H9 (cell line): ENCODE measurements at regions not wholly inside any gene's neighbourhood (a gene's known extent, or its start where the extent isn't known, plus 50 kb on each side); places are given as distances from the start of the nearest gene placed in this dataset.

Source experiments
- DNase-seq: peaks from one replicate; pipeline ENCODE4 v3.0.0-alpha.2; 2017
- H2AFZ ChIP-seq: one replicate; pipeline ENCODE4 v1.6.1; 2013; ENCODE audit warnings: mild to moderate bottlenecking, low read length, control low read depth, moderate library complexity
- H2AK5ac ChIP-seq: 2 replicates; pipeline ENCODE4 v1.6.1; 2013; ENCODE audit warnings: low read length, control low read depth, mixed read lengths; ENCODE audit not compliant: insufficient read length
- H2BK120ac ChIP-seq: one replicate; pipeline ENCODE4 v1.6.1; 2013; ENCODE audit warnings: low read depth, mild to moderate bottlenecking, low read length, control low read depth, inconsistent platforms; ENCODE audit not compliant: poor library complexity, severe bottlenecking
- H2BK12ac ChIP-seq: 2 replicates; pipeline ENCODE4 v1.6.1; 2013; ENCODE audit warnings: low read length, control low read depth, mixed read lengths, low read depth; ENCODE audit not compliant: insufficient read length
- H2BK15ac ChIP-seq: 2 replicates; pipeline ENCODE4 v1.6.1; 2013; ENCODE audit warnings: low read depth, low read length, control low read depth
- H2BK20ac ChIP-seq: one replicate; pipeline ENCODE4 v1.6.1; 2013; ENCODE audit warnings: low read depth, mild to moderate bottlenecking, low read length, control low read depth, inconsistent platforms; ENCODE audit not compliant: poor library complexity, severe bottlenecking
- H2BK5ac ChIP-seq: 2 replicates; pipeline ENCODE4 v1.6.1; 2013; ENCODE audit warnings: low read length, control low read depth, mixed read lengths; ENCODE audit not compliant: insufficient read length
- H3K14ac ChIP-seq: 2 replicates; pipeline ENCODE4 v1.6.1; 2013; ENCODE audit warnings: low read length, control low read depth; ENCODE audit not compliant: insufficient read depth
- H3K18ac ChIP-seq: 2 replicates; pipeline ENCODE4 v1.6.1; 2013; ENCODE audit warnings: low read depth, mild to moderate bottlenecking, mixed read lengths, low read length, control low read depth; ENCODE audit not compliant: insufficient read length
- H3K23ac ChIP-seq: 2 replicates; pipeline ENCODE4 v1.6.1; 2013; ENCODE audit warnings: low read length, control low read depth, mixed read lengths, low read depth; ENCODE audit not compliant: insufficient read length
- H3K23me2 ChIP-seq: 2 replicates; pipeline ENCODE4 v1.6.1; 2013; ENCODE audit warnings: low read depth, mild to moderate bottlenecking, mixed read lengths, low read length, control low read depth; ENCODE audit not compliant: insufficient read length, poor library complexity, severe bottlenecking
- H3K27ac ChIP-seq: 2 replicates; pipeline ENCODE4 v1.5.1; 2013; ENCODE audit warnings: low read length, control low read depth, mixed read lengths, low read depth; ENCODE audit not compliant: insufficient read length
- H3K27me3 ChIP-seq: 2 replicates; pipeline ENCODE4 v1.6.1; 2013; ENCODE audit warnings: low read length, control low read depth, inconsistent platforms; ENCODE audit not compliant: insufficient read depth
- H3K4ac ChIP-seq: 2 replicates; pipeline ENCODE4 v1.6.1; 2013; ENCODE audit warnings: low read depth, mild to moderate bottlenecking, control low read depth, inconsistent platforms, low read length, moderate library complexity
- H3K4me1 ChIP-seq: 2 replicates; pipeline ENCODE4 v1.6.1; 2013; ENCODE audit warnings: low read length, control low read depth, inconsistent platforms; ENCODE audit not compliant: insufficient read depth
- H3K4me2 ChIP-seq: 2 replicates; pipeline ENCODE4 v1.6.1; 2013; ENCODE audit warnings: low read length, control low read depth, mixed read lengths; ENCODE audit not compliant: insufficient read length, insufficient read depth
- H3K56ac ChIP-seq: 2 replicates; pipeline ENCODE4 v1.6.1; 2013; ENCODE audit warnings: low read depth, mild to moderate bottlenecking, mixed read lengths, low read length, control low read depth; ENCODE audit not compliant: insufficient read length
- H3K79me1 ChIP-seq: 2 replicates; pipeline ENCODE4 v1.6.1; 2013; ENCODE audit warnings: low read depth, mild to moderate bottlenecking, moderate library complexity, low read length, control low read depth, inconsistent platforms; ENCODE audit not compliant: insufficient read depth, poor library complexity, severe bottlenecking
- H3K79me2 ChIP-seq: 2 replicates; pipeline ENCODE4 v1.6.1; 2013; ENCODE audit warnings: low read length, control low read depth, inconsistent platforms; ENCODE audit not compliant: insufficient read depth
- H3K9ac ChIP-seq: 2 replicates; pipeline ENCODE4 v1.6.1; 2013; ENCODE audit warnings: low read length, control low read depth, mixed read lengths; ENCODE audit not compliant: insufficient read length; ENCODE audit errors: extremely low read depth
- H3K9me3 ChIP-seq: one replicate; pipeline ENCODE4 v1.6.1; 2013; ENCODE audit warnings: low read depth, low read length, inconsistent platforms; ENCODE audit not compliant: control insufficient read depth
- H3T11ph ChIP-seq: one replicate; pipeline ENCODE4 v1.6.1; 2013; ENCODE audit warnings: mild to moderate bottlenecking, low read length, control low read depth, inconsistent platforms
- H4K20me1 ChIP-seq: one replicate; pipeline ENCODE4 v1.6.1; 2013; ENCODE audit not compliant: control insufficient read depth, insufficient read length, insufficient read depth
- H4K5ac ChIP-seq: 2 replicates; pipeline ENCODE4 v1.6.1; 2013; ENCODE audit warnings: low read depth, mild to moderate bottlenecking, mixed read lengths, low read length, control low read depth; ENCODE audit not compliant: insufficient read length
- H4K8ac ChIP-seq: replicated peaks from 2 replicates; pipeline ENCODE4 v1.6.1; 2013; ENCODE audit warnings: low read length, control low read depth, mixed read lengths, low read depth; ENCODE audit not compliant: insufficient read length
- H4K91ac ChIP-seq: 2 replicates; pipeline ENCODE4 v1.6.1; 2013; ENCODE audit warnings: low read depth, mild to moderate bottlenecking, moderate library complexity, mixed read lengths, low read length, control low read depth; ENCODE audit not compliant: insufficient read length
- H3K27ac Mint-ChIP-seq, 3 experiments: 2 replicates in 2 of 3; 3 replicates in 1 of 3; pipeline ENCODE4 v1.8.0; 2020 to 2021; ENCODE audit warnings: mixed read lengths in 3 of 3, mild to moderate bottlenecking in 1 of 3, moderate library complexity in 1 of 3
- H3K27me3 Mint-ChIP-seq: 2 replicates; pipeline ENCODE4 v1.8.0; 2021; ENCODE audit warnings: low read depth, mild to moderate bottlenecking, moderate library complexity, mixed read lengths
- H3K36me3 Mint-ChIP-seq, 3 experiments: 2 replicates in 2 of 3; 3 replicates in 1 of 3; pipeline ENCODE4 v1.8.0; 2020 to 2021; ENCODE audit warnings: low read depth in 3 of 3, mixed read lengths in 3 of 3; ENCODE audit not compliant: insufficient read depth in 1 of 3
- H3K4me1 Mint-ChIP-seq, 2 experiments: 2 replicates each; pipeline ENCODE4 v1.8.0; 2020; ENCODE audit warnings: mixed read lengths in 2 of 2
- H3K4me3 Mint-ChIP-seq, 2 experiments: 2 replicates in 1 of 2; 3 replicates in 1 of 2; pipeline ENCODE4 v1.8.0; 2020 to 2021; ENCODE audit warnings: mild to moderate bottlenecking in 2 of 2, mixed read lengths in 2 of 2, moderate library complexity in 1 of 2
- H3K9me3 Mint-ChIP-seq, 2 experiments: 2 replicates in 1 of 2; 3 replicates in 1 of 2; pipeline ENCODE4 v1.8.0; 2020; ENCODE audit warnings: mild to moderate bottlenecking in 2 of 2, mixed read lengths in 2 of 2, moderate library complexity in 1 of 2
- CTCF ChIP-seq: fragments of 200-600 bp; sonication (generic); conservative IDR thresholded peaks from 3 replicates; pipeline ENCODE4 v1.8.0; 2021; ENCODE audit warnings: antibody characterized with exemption, mild to moderate bottlenecking
- WGBS: extraction: QIAGEN DNeasy Blood & Tissue Kit; methylation state at CpG from one replicate; pipeline ENCODE4 v1.1.7; 2013; ENCODE audit warnings: missing lambda C conversion rate, low lambda C conversion rate, mixed read lengths; ENCODE audit not compliant: insufficient read length; ENCODE audit errors: extremely low coverage; 5-methylcytosine and 5-hydroxymethylcytosine counted together

GRCh38 chr18:38883111-38883510, 1317.5 kb upstream of the CELF4 start:
- Histone ChIP-seq H4K5ac (no peak overlapping the region), H3K79me2 (no peaks in the 10 kb centered on the region), H3K14ac (no peak overlapping the region), H2AK5ac (no peak overlapping the region), H3K79me1 (no peaks in the 10 kb centered on the region), H2BK120ac (no peak overlapping the region), H4K91ac (no peak overlapping the region), H2BK15ac (no peak overlapping the region), H2BK5ac (no peak overlapping the region), H3K23ac (no peak overlapping the region), H3K23me2 (no peaks in the 10 kb centered on the region), H4K20me1 (no peaks in the 10 kb centered on the region), H3K4me1 (no peaks in the 10 kb centered on the region; the same call in 1 of the 2 replicates), H3K9me3 (no peaks in the 10 kb centered on the region), H3K27ac (no peak overlapping the region), H3T11ph (no peak overlapping the region), H3K27me3 (no peaks in the 10 kb centered on the region), H3K9ac (no peak overlapping the region), H2BK12ac (no peak overlapping the region), H3K4ac (no peak overlapping the region), H4K8ac (no peak overlapping the region), H2BK20ac (no peak overlapping the region), H3K56ac (no peak overlapping the region), H2AFZ (no peak overlapping the region), H3K18ac (no peak overlapping the region), H3K4me2 (no peak overlapping the region)
- no peak overlapping the region for H3K27ac Mint-ChIP-seq
- no peak for DNase-seq
- H3K27me3 Mint-ChIP-seq, result no peaks in the 10 kb centered on the region
- no CpG with 5 or more reads among the region's 4 CpGs for WGBS
- peaks cover 13 to 19% of the 10 kb centered on the region in 2 experiments for H3K4me1 Mint-ChIP-seq
- H3K9me3 Mint-ChIP-seq, result no peaks in the 10 kb centered on the region
- no peak for TF ChIP-seq CTCF
- H3K36me3 Mint-ChIP-seq, result no peaks in the 10 kb centered on the region
- H3K4me3 Mint-ChIP-seq, result no peak overlapping the region
